ENCODE measurements at regions not wholly inside any gene's neighbourhood (a gene's known extent, or its start where the extent isn't known, plus 50 kb on each side); places are given as distances from the start of the nearest gene placed in this dataset.

DNA sequence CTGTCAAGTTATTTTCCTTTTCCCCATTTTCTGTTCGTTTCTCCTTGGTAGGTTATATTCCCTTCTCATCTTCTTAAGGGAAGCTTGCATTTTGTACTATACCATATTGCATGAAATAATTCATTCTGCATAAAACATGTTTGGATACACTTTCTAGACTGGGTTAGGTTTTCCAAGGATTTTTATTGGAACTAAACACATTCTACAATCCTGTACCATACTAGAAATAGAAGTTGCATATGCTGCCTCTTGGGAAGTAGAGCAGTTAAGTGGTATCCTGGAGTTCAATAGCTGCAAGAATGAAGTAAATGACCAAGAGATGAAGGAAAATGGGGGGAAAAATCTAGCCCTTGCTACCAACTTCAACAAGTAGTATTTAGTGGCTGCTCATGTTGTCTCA is 393.7 kb upstream of the SLIT2 start (continued):
- TF ChIP-seq REST (IDR thresholded peaks at IDR 0.05; ENCODE audit: low read depth, low read length) = no peak
- no peak for TF ChIP-seq ATF2 (IDR thresholded peaks at IDR 0.05; ENCODE audit: low read length)

DNA sequence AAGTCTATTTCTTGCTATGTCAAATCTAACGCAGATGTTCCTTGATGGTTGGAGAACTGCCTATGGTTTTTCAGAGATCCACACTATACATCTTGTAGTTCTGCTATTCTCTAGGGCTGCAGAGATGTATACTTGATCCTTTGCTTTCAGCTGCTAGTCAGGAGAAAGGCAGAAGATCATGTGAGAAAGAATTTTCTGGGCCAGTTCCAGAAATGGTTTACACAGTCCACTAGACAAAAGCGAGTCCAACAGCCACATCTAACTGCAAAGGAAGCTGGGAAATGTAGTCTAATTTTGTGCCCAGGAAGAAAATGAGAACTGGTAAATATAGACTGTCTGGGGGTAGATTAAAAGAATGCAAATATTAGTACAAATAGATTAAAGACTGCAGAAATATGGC is 394.3 kb upstream of the SLIT2 start:
- Histone ChIP-seq H3K9me3 (replicated peaks; ENCODE audit: control insufficient read depth, insufficient read depth, low read length) (no peaks in the 10 kb centered on the region), H2AFZ (ENCODE audit: control insufficient read depth, low read depth, low read length) (no peak overlapping the region), H3K4me1 (ENCODE audit: control insufficient read depth, insufficient read depth, low read length) (no peaks in the 10 kb centered on the region), H4K20me1 (ENCODE audit: control insufficient read depth, insufficient read depth) (no peaks in the 10 kb centered on the region), H3K36me3 (ENCODE audit: control insufficient read depth in 2 of 2, insufficient read depth in 2 of 2, low read length in 1 of 2) (no peaks in the 10 kb centered on the region), H3K4me2 (ENCODE audit: control insufficient read depth, insufficient read depth) (no peak overlapping the region), H3K4me3 (no peak overlapping the region), H3K27me3 (replicated peaks in 1 of 2; ENCODE audit: control insufficient read depth in 2 of 2, insufficient read depth in 2 of 2, low read length in 1 of 2) (no peaks in the 10 kb centered on the region), H3K27ac (ENCODE audit: control insufficient read depth, insufficient read depth) (no peak overlapping the region), H3K79me2 (ENCODE audit: control insufficient read depth, insufficient read depth, low read length) (no peaks in the 10 kb centered on the region), H3K9ac (ENCODE audit: control insufficient read depth, insufficient read depth, low read length) (no peak overlapping the region)
- CTCF ChIA-PET = no interaction called here
- no TSS peak for BruUV-seq (replicated peaks)
- intact Hi-C loops (cut with micrococcal nuclease; ENCODE audit: unreplicated experiment) = no loop called here
- in situ Hi-C loops (cut with MboI) = no loop called here
- POLR2A ChIA-PET = no interaction called here
- no peak for FAIRE-seq
- ATAC-seq = no peak
- RAD21 ChIA-PET (ENCODE audit: unreplicated experiment) = no interaction called here
- WGBS (ENCODE audit: insufficient coverage, insufficient replicate concordance, low lambda C conversion rate, missing lambda C conversion rate) = 21% methylated on average over 2 of the region's 2 CpGs
- no peak for TF ChIP-seq MXI1 (IDR thresholded peaks at IDR 0.05; ENCODE audit: low read depth, low read length)
- TF ChIP-seq, protein P1, sequence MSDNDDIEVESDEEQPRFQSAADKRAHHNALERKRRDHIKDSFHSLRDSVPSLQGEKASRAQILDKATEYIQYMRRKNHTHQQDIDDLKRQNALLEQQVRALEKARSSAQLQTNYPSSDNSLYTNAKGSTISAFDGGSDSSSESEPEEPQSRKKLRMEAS (IDR thresholded peaks at IDR 0.05; ENCODE audit: low read depth, low read length) = no peak
- TF ChIP-seq, protein P2, sequence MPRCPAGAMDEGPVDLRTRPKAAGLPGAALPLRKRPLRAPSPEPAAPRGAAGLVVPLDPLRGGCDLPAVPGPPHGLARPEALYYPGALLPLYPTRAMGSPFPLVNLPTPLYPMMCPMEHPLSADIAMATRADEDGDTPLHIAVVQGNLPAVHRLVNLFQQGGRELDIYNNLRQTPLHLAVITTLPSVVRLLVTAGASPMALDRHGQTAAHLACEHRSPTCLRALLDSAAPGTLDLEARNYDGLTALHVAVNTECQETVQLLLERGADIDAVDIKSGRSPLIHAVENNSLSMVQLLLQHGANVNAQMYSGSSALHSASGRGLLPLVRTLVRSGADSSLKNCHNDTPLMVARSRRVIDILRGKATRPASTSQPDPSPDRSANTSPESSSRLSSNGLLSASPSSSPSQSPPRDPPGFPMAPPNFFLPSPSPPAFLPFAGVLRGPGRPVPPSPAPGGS (IDR thresholded peaks at IDR 0.05; ENCODE audit: borderline replicate concordance, insufficient read depth, low read depth, low read length, poor library complexity, severe bottlenecking) = no peak
- no peak for DNase-seq (ENCODE audit: low read depth, low spot score)
- SMC1A ChIA-PET (ENCODE audit: uncharacterized antibody, unreplicated experiment) = no interaction called here

Data from GM12878 (cell line).